Muscle of leg (tissue), 3 donors: ENCODE measurements at regions not wholly inside any gene's neighbourhood (a gene's known extent, or its start where the extent isn't known, plus 50 kb on each side); places are given as distances from the start of the nearest gene placed in this dataset.

Experiments
- DNase-seq: peaks from one replicate; pipeline ENCODE4 v3.0.0; 2013
- H3K27ac ChIP-seq: one replicate; pipeline ENCODE4 v1.5.1; 2013; ENCODE audit warnings: mild to moderate bottlenecking, low read length, control low read depth
- H3K27me3 ChIP-seq: one replicate; pipeline ENCODE4 v1.6.1; 2013; ENCODE audit warnings: low read length; ENCODE audit not compliant: control insufficient read depth, insufficient read depth
- H3K36me3 ChIP-seq: one replicate; pipeline ENCODE4 v1.6.1; 2013; ENCODE audit warnings: low read length; ENCODE audit not compliant: control insufficient read depth, insufficient read depth
- H3K4me1 ChIP-seq: one replicate; pipeline ENCODE4 v1.6.1; 2013; ENCODE audit warnings: low read length; ENCODE audit not compliant: control insufficient read depth, insufficient read depth
- H3K4me3 ChIP-seq: one replicate; pipeline ENCODE4 v1.5.1; 2013; ENCODE audit warnings: low read length, control low read depth
- H3K9me3 ChIP-seq: replicated peaks from 2 replicates; pipeline ENCODE4 v1.6.1; 2013; ENCODE audit warnings: low read depth, low read length; ENCODE audit not compliant: control insufficient read depth
- WGBS: methylation state at CpG from one replicate; pipeline ENCODE4 v1.1.5; 2013; ENCODE audit warnings: missing lambda C conversion rate; ENCODE audit not compliant: insufficient coverage; 5-methylcytosine and 5-hydroxymethylcytosine counted together

GRCh38 chr2:153391131-153391530, 87.4 kb downstream of the RPRM start:
- DNase-seq = peak; percentile 29
- WGBS = 48% methylated on average over 2 of the region's 5 CpGs
- no peak overlapping the region for H3K27ac ChIP-seq

GRCh38 chr2:153388246-153388645, 90.3 kb downstream of the RPRM start:
- Histone ChIP-seq H3K9me3 (peaks cover 3% of the 10 kb centered on the region), H3K4me3 (no peak overlapping the region), H3K27me3 (no peaks in the 10 kb centered on the region), H3K4me1 (no peaks in the 10 kb centered on the region), H3K36me3 (no peaks in the 10 kb centered on the region), H3K27ac (no peak overlapping the region)
- no peak for DNase-seq
- 0% methylated on average over 1 of the region's 1 CpG for WGBS

More at GRCh38 chr2:153391131-153391530, 87.4 kb downstream of the RPRM start:
- no peak overlapping the region for H3K4me3 ChIP-seq
- H3K4me1 ChIP-seq = no peaks in the 10 kb centered on the region
- H3K9me3 ChIP-seq = peaks cover 8% of the 10 kb centered on the region
- H3K36me3 ChIP-seq = no peaks in the 10 kb centered on the region
- no peaks in the 10 kb centered on the region for H3K27me3 ChIP-seq

- no CpG with 5 or more reads among the region's 4 CpGs for WGBS
- no peak for DNase-seq
Observed at GRCh38 chr2:153387203-153387602, 91.4 kb downstream of the RPRM start.

GRCh38 chr2:153386481-153386897, 92.1 kb downstream of the RPRM start:
- peaks cover 3% of the 10 kb centered on the region for H3K9me3 ChIP-seq
- no peaks in the 10 kb centered on the region for H3K4me1 ChIP-seq
- H3K36me3 ChIP-seq = no peaks in the 10 kb centered on the region
- no peaks in the 10 kb centered on the region for H3K27me3 ChIP-seq
- WGBS = 38% methylated on average over 1 of the region's 2 CpGs
- no peak overlapping the region for H3K27ac ChIP-seq
- no peak overlapping the region for H3K4me3 ChIP-seq
- no peak for DNase-seq

More at GRCh38 chr2:153387203-153387602, 91.4 kb downstream of the RPRM start:
- no peaks in the 10 kb centered on the region for H3K36me3 ChIP-seq
- no peaks in the 10 kb centered on the region for H3K27me3 ChIP-seq
- H3K9me3 ChIP-seq = peaks cover 3% of the 10 kb centered on the region
- H3K4me3 ChIP-seq = no peak overlapping the region
- H3K27ac ChIP-seq = no peak overlapping the region
- no peaks in the 10 kb centered on the region for H3K4me1 ChIP-seq

- Histone ChIP-seq H3K4me3 (no peak overlapping the region), H3K27ac (no peak overlapping the region), H3K27me3 (no peaks in the 10 kb centered on the region), H3K4me1 (no peaks in the 10 kb centered on the region), H3K36me3 (no peaks in the 10 kb centered on the region), H3K9me3 (no peaks in the 10 kb centered on the region)
- no CpG with 5 or more reads among the region's 3 CpGs for WGBS
- no peak for DNase-seq
Observed at GRCh38 chr2:153373510-153374279, 104.9 kb downstream of the RPRM start.

GRCh38 chr2:153360239-153360638, 118.3 kb downstream of the RPRM start:
- Histone ChIP-seq H3K27ac (no peak overlapping the region), H3K27me3 (no peaks in the 10 kb centered on the region), H3K9me3 (peaks cover 7% of the 10 kb centered on the region), H3K4me3 (no peak overlapping the region), H3K36me3 (no peaks in the 10 kb centered on the region), H3K4me1 (no peaks in the 10 kb centered on the region)
- 84% methylated on average over 3 of the region's 3 CpGs for WGBS
- no peak for DNase-seq

- no peaks in the 10 kb centered on the region for H3K27me3 ChIP-seq
- H3K36me3 ChIP-seq = no peaks in the 10 kb centered on the region
- H3K9me3 ChIP-seq = no peaks in the 10 kb centered on the region
- WGBS = no CpG with 5 or more reads among the region's 1 CpG
- no peaks in the 10 kb centered on the region for H3K4me1 ChIP-seq
- H3K27ac ChIP-seq = no peak overlapping the region
- DNase-seq = no peak
- no peak overlapping the region for H3K4me3 ChIP-seq
Observed at GRCh38 chr2:153354377-153354776, 124.2 kb downstream of the RPRM start.

- no peaks in the 10 kb centered on the region for H3K36me3 ChIP-seq
- no peak overlapping the region for H3K4me3 ChIP-seq
- H3K27me3 ChIP-seq = no peaks in the 10 kb centered on the region
- no peak overlapping the region for H3K27ac ChIP-seq
- no peaks in the 10 kb centered on the region for H3K9me3 ChIP-seq
- H3K4me1 ChIP-seq = no peaks in the 10 kb centered on the region
- WGBS = no CpG with 5 or more reads among the region's 4 CpGs
- DNase-seq = no peak
Observed at GRCh38 chr2:153349603-153350002, 129.0 kb downstream of the RPRM start.

- Histone ChIP-seq H3K36me3 (no peaks in the 10 kb centered on the region), H3K27ac (no peak overlapping the region), H3K4me3 (no peak overlapping the region), H3K9me3 (no peaks in the 10 kb centered on the region), H3K4me1 (no peaks in the 10 kb centered on the region), H3K27me3 (no peaks in the 10 kb centered on the region)
- no CpG with 5 or more reads among the region's 2 CpGs for WGBS
- DNase-seq = no peak
Observed at GRCh38 chr2:153347818-153348495, 130.6 kb downstream of the RPRM start.

GRCh38 chr2:153320879-153321278, 157.7 kb downstream of the RPRM start:
- no peaks in the 10 kb centered on the region for H3K9me3 ChIP-seq
- no peaks in the 10 kb centered on the region for H3K4me1 ChIP-seq
- H3K4me3 ChIP-seq = no peak overlapping the region
- no peak for DNase-seq
- H3K27me3 ChIP-seq = no peaks in the 10 kb centered on the region
- no peak overlapping the region for H3K27ac ChIP-seq
- no peaks in the 10 kb centered on the region for H3K36me3 ChIP-seq
